ENCODE measurements at regions not wholly inside any gene's neighbourhood (a gene's known extent, or its start where the extent isn't known, plus 50 kb on each side); places are given as distances from the start of the nearest gene placed in this dataset.

- DNase-seq (ENCODE audit: extremely low read depth, low read depth) = no peak
These were observed 135.9 kb downstream of the PAH start for GRCh38 chr12:102781117-102781516.

GRCh38 chr12:102776041-102776440 is 141.0 kb downstream of the PAH start:
- DNase-seq (ENCODE audit: extremely low read depth, low read depth) = no peak

DNA sequence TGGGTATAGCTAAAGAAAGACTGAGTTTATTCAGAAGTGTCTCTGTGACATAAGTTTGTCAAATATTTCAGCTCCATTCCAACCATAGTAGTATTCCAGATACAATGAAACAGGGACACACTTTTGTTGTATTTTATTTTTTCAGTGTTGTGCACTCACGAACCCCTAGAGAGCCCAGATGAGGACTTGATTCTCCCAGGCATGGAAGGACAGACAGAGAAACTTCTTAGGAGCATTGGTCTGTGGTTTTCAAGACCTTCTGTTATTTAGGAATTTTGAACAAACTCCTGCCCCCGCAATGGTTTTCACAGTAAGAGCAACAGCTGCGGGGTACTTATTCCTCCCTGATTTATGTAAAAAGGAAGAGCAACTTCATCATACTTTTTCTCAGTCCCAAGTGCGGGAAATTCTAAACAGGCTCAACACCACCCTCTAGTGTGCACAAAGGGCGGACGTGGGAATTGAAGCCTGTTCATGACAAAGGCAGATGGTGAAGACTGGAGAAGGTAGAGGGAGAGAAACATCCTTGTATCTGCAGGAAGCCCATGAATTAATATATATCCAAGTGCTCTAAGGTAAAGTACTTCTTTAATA is 147.6 kb downstream of the PAH start:
- peak; percentile 68 for DNase-seq (ENCODE audit: extremely low read depth, low read depth)

DNA sequence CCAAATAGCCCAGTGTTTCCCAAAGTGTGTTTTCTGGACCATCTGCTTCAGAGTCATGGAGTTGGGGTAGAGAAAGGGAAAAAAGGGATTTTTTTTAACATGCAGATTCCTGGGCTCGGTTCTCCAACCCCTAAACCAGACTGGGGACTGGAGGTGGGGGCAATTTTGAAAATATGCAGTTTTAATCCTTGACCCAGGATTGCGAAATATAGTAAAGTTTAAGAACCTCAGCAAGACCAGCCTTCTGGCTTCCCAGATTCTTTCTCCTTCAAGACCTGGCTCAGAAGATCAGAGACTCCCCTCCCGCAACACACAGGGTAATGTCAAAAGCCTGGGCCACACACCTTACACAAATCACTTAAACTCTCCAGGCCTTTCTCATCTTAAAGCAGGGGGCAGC is 150.1 kb downstream of the PAH start:
- no peak for DNase-seq (ENCODE audit: extremely low read depth, low read depth)

DNA sequence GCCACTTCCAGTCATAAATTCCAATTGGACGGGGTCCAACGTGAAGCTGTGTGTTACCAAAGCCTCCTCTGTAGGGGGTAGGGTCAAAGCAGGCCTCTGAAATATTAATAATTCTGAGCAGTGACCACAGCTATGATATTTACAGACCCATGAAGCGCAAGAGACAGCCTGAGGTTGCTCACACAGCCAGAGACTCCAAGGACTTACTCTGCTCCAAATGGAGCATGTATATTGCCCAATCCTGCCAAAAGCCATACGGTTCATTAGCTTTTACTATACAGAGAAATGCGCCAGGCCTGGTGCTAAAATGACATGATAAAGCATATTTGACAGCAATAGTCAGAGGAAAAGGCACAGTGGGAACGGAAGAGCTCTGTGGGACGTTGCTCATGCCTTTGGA is 151.3 kb downstream of the PAH start:
- no peak for DNase-seq (ENCODE audit: extremely low read depth, low read depth)

DNA sequence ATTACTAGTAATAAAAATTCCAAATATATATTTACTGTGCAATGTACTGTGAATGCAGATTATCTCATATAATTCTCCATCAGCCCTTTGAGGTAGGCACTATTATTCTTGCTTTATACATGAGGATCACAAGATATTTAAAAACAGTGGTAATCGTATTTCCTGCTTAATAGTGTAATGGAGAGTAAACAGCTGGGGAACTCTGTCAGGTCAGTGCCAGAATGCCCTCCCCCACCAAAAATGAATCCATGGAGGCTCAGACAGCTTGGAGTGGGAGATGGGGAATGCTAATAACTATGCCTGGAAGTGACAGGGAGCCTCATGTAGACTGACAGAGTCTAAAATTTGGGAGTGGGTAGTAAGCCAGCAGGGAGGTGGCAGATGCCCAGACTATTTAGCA is 153.6 kb downstream of the PAH start:
- DNase-seq (ENCODE audit: extremely low read depth, low read depth) = no peak

GRCh38 chr12:102763061-102763460 is 154.0 kb downstream of the PAH start:
- DNase-seq (ENCODE audit: extremely low read depth, low read depth) = no peak

DNA sequence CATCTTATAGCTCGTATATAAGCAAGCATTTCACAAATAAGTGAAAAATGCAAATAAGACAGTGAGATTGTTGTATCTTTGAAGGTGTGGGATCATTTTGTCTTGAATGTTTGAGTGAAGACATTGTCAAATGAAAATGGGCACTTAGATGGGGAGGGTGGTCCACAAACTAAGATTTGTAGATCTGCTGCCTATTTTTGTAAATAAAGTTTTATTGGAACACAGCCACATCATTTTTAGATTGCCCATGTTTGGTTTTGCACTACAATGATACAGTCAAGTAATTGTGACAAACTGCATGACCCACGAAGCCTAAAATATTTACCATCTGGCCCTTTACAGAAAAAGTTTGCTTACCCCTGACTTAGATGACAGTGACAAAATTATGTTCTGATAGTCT is 156.7 kb downstream of the PAH start:
- DNase-seq (ENCODE audit: extremely low read depth, low read depth) = no peak

GRCh38 chr12:102759466-102759865 is 157.6 kb downstream of the PAH start:
- DNase-seq (ENCODE audit: extremely low read depth, low read depth) = no peak

- no peak for DNase-seq (ENCODE audit: extremely low read depth, low read depth)
These were observed 159.2 kb downstream of the PAH start for GRCh38 chr12:102757882-102758226.

GRCh38 chr12:102757154-102757881 is 159.7 kb downstream of the PAH start:
- no peak for DNase-seq (ENCODE audit: extremely low read depth, low read depth)

DNA sequence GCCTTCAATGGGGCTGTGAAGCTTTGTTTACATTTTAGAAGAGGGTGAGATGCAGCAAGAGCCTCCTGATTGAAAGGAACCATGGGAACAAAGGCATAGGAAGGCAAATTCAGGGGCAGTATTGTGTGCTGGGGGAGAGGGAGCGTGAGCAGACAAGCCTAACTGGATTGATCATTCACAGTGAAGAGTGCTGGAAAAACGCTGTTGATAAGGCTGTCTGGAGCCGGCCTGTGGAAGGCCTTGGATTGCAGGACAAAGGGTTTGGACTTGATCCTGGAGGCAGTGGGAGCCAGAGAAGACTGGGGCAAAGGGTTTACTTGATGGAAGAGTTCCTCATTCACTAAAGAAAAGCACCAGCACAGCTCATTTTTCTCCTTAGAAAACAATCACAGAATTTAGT is 160.5 kb downstream of the PAH start:
- no peak for DNase-seq (ENCODE audit: extremely low read depth, low read depth)

- DNase-seq (ENCODE audit: extremely low read depth, low read depth) = no peak
These were observed 161.8 kb downstream of the PAH start for GRCh38 chr12:102755266-102755665.

GRCh38 chr12:102753802-102754201 is 163.2 kb downstream of the PAH start:
- DNase-seq (ENCODE audit: extremely low read depth, low read depth) = no peak

DNA sequence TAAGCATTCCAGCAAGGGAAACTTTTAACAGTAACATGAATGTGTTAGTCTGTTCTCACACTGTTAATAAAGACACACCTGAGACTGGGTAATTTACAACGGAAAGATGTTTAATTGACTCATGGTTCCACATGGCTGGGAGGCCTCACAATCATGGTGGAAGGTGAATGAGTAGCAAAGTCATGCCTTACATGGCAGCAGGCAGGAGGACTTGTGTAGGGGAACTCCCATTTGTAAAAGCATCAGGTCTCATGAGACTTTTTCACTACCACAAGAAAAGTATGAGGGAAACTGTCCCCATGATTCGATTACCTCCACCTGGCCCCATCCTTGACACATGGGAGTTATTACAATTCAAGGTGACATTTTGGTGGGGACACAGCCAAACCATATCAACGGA is 168.3 kb downstream of the PAH start:
- DNase-seq (ENCODE audit: extremely low read depth, low read depth) = no peak

DNA sequence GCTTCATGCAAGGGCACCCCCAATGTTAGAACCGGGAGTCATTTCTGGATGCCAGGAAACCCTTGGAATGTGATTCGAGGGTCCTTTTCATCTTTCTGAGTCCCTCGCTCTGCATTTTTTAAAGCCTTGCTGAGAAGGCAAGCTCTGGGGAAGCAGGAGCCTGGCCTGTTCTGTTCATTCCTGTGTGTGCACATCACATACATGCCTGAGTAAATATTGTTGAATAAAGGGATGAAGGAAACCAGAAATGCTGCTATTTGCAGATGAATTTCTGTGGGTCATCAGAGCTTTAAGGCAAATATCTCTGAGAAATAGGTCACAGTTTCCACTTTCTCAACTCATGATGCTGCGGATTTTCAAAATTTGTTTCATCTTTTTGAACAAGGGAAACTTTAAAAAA is 170.1 kb downstream of the PAH start:
- no peak for DNase-seq (ENCODE audit: extremely low read depth, low read depth)

DNA sequence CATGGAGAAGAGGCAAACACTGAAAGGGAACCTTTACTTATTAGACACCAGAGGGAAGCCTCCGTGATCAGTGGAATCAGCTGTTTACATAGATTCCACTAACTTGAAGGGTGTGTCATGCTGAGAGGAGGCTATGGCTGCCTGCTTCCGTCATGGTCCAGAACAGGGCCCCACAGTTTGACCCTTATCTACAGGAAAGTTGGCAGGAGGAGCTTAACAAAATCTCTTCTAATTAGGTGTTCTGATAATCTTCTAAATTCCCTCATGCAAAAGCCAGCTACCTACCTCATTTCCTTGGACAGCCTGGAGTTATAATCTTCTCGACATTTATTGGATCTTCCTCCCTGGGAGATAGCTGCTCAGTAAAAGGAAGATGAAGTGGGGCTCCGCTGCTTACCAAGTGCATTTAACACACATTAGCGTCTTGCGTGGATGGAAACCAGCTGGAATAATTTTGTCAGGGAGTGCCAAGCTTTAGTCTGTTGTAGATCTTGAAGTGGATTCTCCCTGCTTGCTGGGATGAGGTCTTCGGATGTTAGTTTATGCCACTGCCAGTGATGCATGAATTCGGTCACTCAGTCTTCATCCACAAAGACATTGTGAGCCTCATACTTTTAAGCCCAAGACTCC is 171.0 kb downstream of the PAH start:
- no peak for DNase-seq (ENCODE audit: extremely low read depth, low read depth)

- no peak for DNase-seq (ENCODE audit: extremely low read depth, low read depth)
These were observed 175.8 kb downstream of the PAH start for GRCh38 chr12:102741196-102741595.

GRCh38 chr12:102740141-102740955 is 176.7 kb downstream of the PAH start:
- peak; percentile 25 for DNase-seq (ENCODE audit: extremely low read depth, low read depth)

DNA sequence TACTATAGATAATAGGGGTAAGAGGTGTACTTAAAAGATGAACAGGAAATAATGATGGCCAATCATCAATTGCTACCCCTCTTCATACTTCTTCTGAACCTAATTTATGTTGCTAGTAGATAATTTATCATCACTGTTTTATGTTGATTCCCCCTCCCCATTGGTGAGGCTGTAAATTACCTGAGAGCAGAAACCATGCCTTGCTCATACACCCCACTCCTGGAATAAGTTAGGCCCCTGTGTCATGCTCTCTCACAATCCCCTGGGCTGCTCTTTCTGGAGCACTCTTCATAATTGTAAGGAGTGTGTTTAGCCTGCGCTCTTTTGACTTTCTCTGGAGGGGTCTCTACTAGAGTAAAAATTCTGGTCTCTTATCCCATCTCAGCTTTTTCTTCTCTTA is 180.7 kb downstream of the PAH start:
- DNase-seq (ENCODE audit: extremely low read depth, low read depth) = no peak

DNA sequence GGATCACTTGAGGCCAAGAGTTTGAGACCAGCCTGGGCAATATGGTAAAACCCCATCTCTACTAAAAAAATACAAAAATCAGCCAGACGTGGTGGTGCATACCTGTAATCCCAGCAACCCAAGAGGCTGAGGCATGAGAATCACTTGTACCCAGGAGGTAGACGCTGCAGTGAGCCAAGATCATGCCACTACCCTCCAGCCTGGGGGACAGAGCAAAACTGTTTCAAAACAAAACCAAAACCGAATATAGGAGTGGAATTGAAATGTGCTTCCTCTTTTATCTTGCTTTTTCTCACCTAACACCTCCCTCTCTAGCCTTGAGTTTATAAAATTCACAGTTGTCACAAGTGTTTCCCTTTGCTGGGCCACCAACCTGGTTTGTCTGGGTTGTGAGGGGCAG is 181.9 kb downstream of the PAH start:
- DNase-seq (ENCODE audit: extremely low read depth, low read depth) = no peak

GRCh38 chr12:102730996-102731395 is 186.0 kb downstream of the PAH start:
- no peak for DNase-seq (ENCODE audit: extremely low read depth, low read depth)
